ENCODE measurements at regions not wholly inside any gene's neighbourhood (a gene's known extent, or its start where the extent isn't known, plus 50 kb on each side); places are given as distances from the start of the nearest gene placed in this dataset.

GRCh38 chr6:130671119-130671518 is 156.1 kb upstream of the SMLR1 start:
- TF ChIP-seq, protein P1, sequence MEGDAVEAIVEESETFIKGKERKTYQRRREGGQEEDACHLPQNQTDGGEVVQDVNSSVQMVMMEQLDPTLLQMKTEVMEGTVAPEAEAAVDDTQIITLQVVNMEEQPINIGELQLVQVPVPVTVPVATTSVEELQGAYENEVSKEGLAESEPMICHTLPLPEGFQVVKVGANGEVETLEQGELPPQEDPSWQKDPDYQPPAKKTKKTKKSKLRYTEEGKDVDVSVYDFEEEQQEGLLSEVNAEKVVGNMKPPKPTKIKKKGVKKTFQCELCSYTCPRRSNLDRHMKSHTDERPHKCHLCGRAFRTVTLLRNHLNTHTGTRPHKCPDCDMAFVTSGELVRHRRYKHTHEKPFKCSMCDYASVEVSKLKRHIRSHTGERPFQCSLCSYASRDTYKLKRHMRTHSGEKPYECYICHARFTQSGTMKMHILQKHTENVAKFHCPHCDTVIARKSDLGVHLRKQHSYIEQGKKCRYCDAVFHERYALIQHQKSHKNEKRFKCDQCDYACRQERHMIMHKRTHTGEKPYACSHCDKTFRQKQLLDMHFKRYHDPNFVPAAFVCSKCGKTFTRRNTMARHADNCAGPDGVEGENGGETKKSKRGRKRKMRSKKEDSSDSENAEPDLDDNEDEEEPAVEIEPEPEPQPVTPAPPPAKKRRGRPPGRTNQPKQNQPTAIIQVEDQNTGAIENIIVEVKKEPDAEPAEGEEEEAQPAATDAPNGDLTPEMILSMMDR (conservative IDR thresholded peaks at IDR 0.05; ENCODE audit: control insufficient read depth, insufficient read depth, low read depth, low read length) = no peak
- no peak for DNase-seq (ENCODE audit: low read depth)

GRCh38 chr6:130671577-130671976 is 155.6 kb upstream of the SMLR1 start:
- H3K4me3 ChIP-seq (ENCODE audit: control insufficient read depth, low read depth, low read length) = no peak overlapping the region
- TF ChIP-seq, protein P1 (conservative IDR thresholded peaks at IDR 0.05; ENCODE audit: control insufficient read depth, insufficient read depth, low read depth, low read length) = no peak
- DNase-seq (ENCODE audit: low read depth) = peak; percentile 64

More at GRCh38 chr6:130671119-130671518, 156.1 kb upstream of the SMLR1 start:
- no peak overlapping the region for H3K4me3 ChIP-seq (ENCODE audit: control insufficient read depth, low read depth, low read length)

DNA sequence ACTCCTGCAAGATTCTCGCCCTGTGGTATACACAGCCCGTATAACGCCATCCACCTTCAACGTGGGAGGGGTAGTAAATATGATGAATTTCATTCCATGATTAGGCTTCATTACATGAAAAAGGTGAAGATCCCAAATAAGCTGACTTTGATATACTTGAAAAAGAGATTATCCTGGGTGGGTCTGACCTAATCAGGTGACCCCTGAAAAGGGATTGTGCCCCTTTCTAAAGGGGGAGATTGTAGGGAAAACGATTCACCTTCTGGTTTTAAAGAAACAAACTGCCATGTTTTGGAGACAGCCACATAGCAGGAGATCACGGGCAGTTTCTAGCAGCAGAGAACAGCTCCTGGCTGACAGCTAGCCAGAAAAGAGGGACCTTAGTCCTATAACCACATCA is 155.1 kb upstream of the SMLR1 start:
- no peak for DNase-seq (ENCODE audit: low read depth)
- TF ChIP-seq, protein P1 (conservative IDR thresholded peaks at IDR 0.05; ENCODE audit: control insufficient read depth, insufficient read depth, low read depth, low read length) = no peak
- H3K4me3 ChIP-seq (ENCODE audit: control insufficient read depth, low read depth, low read length) = no peak overlapping the region

DNA sequence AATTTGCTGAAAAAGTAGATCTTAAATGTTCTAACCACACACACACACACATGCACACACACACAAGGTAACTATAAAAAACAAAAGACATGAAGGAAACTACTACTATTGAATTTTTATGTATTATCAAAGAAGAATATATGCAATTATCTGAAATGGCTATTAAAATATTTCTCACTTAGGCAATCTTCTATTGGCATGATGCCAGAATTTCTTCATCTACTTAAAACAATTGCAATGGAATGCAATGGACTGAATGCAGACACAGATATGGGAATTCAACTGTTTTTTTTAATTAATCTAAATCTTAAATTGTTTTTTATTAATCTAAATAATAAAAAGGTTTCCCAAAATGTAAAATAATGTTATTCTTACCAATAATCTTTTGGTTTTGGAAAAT is 152.6 kb upstream of the SMLR1 start:
- TF ChIP-seq, protein P1 (conservative IDR thresholded peaks at IDR 0.05; ENCODE audit: control insufficient read depth, insufficient read depth, low read depth, low read length) = no peak
- H3K4me3 ChIP-seq (ENCODE audit: control insufficient read depth, low read depth, low read length) = no peak overlapping the region
- DNase-seq (ENCODE audit: low read depth) = peak; percentile 47

GRCh38 chr6:130675072-130675471 is 152.1 kb upstream of the SMLR1 start:
- TF ChIP-seq, protein P1 (conservative IDR thresholded peaks at IDR 0.05; ENCODE audit: control insufficient read depth, insufficient read depth, low read depth, low read length) = no peak
- peak; percentile 74 for DNase-seq (ENCODE audit: low read depth)
- H3K4me3 ChIP-seq (ENCODE audit: control insufficient read depth, low read depth, low read length) = no peak overlapping the region

GRCh38 chr6:130676077-130676772 is 151.0 kb upstream of the SMLR1 start:
- no peak overlapping the region for H3K4me3 ChIP-seq (ENCODE audit: control insufficient read depth, low read depth, low read length)
- TF ChIP-seq, protein P1 (conservative IDR thresholded peaks at IDR 0.05; ENCODE audit: control insufficient read depth, insufficient read depth, low read depth, low read length) = no peak
- no peak for DNase-seq (ENCODE audit: low read depth)

Measured in fibroblast of mammary gland (primary cell).